D341Med (cell line): ENCODE measurements at regions not wholly inside any gene's neighbourhood (a gene's known extent, or its start where the extent isn't known, plus 50 kb on each side); places are given as distances from the start of the nearest gene placed in this dataset.
"Not testable (repeated sequence)": the region's sequence is repeated elsewhere in the genome, so short reads cannot be mapped to it uniquely, and the experiment has no call there.

Experiments
- DNase-seq: peaks from one replicate; pipeline ENCODE4 v3.0.0; 2012; ENCODE audit warnings: low spot score

DNA sequence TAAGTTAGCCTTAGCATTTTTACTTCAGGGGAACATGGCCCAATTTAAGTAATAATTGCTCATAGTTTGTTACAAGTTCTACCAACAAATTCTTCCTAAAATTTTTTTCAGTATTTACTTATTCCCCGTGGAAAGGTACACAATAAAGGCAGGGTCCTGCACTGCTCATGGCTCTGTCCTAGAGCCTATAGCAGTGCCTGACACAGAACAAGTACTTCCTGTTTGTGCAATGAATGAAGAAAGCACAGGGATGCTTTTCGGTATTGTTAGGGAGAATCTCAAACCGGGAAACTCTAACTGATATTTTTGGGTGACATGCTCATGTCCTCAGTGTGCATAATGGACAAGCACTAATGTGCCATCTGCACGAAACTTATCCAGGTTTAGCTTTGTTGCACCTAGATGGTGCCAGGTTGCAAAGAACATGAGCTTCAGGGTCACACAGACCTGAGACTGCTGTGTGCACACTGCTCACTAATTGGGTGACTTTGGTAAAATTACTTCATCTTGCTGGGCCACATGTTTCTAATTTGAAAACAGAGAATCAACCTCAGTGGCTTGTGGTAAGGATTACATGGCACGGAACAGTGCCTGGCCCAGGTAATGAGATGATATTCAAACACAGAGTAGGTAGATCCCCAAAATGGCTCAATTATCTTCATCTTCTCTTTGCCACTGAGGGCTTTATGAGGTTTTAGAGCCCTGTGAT is 175.8 kb upstream of the NPY2R start:
- no peak for DNase-seq

DNA sequence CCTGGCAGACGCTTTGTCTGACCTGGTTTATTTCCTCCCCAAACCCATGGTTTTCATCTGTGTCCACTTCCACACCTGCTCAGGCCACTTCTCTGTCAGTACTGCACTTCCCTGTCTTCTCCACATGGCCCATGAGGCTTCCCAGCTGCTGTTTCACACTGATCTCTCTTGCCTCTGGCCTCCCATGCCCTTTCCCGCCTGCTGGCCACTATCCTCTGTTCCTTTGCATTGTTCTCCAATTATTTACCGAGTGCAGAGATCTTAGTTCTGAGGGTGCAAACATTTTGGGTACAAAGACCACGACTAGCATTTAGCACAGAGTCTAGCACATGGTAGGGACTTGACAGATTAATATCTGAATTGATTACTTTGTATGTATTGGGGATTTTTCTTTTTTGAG is 174.8 kb upstream of the NPY2R start:
- no peak for DNase-seq

DNA sequence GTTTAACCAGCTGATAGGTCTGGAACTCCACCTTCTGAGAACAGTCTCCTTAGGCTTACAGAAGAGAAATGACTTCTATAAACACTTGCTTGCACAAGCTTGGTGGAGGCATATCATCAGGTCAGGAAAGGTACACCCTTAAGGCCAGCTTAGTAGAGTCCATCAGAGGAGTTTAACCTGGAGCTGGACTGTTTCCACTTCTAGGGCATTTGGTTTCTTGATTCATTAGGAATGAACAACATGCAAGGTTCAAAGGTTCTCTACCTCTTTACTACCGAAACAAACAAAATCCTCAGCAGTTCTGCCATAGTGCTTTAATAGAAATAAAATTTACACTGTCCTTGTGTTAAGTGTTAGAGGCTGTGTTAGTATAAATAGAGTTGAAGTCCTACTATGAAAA is 171.4 kb upstream of the NPY2R start:
- DNase-seq, result no peak

DNA sequence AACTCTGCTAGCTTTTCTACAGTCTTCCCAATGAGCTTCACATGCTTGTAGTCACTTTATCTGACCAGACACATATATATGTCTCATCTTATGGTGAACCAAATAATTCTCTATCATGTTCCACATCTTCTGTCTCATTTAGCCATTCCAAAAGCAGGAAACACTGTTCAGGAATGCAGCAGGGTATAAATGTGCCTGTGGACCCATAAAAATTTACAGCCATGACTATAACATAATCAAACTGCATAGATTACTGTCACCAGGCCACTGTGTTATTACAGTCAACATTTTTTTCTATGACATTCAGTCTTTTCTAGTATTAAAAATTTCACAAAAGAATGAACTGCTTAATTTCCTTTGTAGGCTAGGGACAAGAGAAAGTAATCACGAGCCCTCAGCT is 170.0 kb upstream of the NPY2R start:
- DNase-seq, result no peak

DNA sequence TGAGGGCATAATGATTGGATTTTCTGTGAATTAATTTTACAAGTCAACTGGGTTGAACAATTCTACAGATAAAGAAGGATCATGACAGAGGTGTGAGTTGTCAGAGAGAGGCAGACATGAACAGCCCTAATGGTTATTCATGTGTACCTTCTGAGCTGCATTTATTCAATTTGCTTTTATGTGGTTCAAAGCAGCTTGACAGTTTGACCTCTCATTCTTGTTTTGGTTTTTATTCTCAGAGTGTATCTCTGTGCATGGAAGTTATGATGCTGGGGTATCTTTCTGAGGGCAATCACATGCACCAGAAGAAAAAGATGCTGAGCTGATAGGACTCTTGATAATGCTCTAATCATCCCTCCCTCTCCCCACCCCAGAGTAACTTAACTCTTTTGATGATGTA is 169.3 kb upstream of the NPY2R start:
- DNase-seq, result no peak

DNA sequence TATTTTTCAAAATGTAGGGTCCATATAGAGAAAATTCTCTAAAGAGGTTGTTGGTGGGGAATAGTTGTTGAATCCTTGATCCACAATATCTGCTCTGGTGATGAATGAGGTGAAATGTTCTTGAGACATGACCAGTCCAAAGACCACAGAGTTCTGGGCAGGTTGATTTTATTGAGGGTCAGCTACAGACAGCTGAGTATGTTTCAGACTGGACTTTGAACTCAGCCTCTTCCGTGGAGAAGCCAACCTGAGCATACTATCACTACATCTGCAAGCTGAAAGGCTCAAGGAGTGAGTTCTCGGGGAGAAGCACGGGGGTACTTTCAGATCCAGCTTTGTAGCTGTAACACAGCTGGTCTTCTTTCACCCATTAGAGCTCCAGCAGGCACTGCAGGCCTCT is 168.4 kb upstream of the NPY2R start:
- no peak for DNase-seq

DNA sequence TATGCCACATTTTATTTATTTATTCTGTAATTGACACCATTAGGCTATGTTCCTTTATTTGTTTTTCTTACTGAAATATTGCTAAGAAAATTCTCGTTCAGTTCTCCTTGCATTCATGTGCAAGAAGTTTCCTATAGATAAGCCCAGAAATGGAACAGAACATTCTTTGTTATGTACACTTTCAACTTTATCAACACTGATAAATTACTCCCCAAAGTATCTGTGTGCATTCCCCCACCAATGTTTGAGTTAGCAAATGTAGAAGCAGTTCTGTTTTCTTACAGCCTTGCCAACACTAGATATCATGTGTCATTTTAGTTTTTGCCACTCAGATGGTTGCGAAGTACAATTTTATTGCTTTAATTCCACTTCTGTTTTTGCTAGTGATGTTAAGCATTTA is 166.4 kb upstream of the NPY2R start:
- DNase-seq, result no peak

DNA sequence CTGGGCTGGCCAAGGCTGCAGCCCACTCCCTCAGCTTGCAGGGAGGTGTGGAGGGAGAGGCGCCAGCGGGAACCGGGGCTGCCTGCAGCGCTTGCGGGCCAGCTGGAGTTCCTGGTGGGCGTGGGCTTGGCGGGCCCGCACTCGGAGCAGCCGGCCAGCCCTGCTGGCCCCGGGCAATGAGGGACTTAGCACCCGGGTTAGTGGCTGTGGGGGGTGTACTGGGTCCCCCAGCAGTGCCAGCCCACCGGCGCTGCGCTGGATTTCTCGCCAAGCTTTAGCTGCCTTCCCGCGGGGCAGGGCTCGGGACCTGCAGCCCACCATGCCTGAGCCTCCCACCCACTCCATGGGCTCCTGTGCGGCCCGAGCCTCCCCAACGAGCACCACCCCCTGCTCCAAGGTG is 164.2 kb upstream of the NPY2R start:
- DNase-seq, result not testable (repeated sequence)

DNA sequence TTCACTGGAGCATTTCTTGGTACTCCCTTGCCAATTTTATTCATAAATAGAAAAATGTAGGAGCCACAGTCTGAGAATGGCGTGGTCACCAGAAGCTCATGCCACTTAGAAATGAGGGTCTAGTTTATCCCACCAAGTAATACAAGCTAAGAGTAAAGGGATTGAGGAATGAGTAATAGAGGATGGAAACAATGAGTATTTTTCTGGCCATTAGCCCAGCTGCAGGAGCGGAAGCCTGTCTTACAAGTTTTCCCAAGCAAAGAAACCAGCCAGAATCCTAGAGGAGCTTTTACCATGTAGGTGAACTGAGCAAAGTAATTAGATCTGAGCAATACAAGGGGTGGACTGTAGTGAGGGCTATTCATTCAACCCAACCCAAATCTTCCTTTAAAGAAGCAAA is 160.7 kb upstream of the NPY2R start:
- no peak for DNase-seq

DNA sequence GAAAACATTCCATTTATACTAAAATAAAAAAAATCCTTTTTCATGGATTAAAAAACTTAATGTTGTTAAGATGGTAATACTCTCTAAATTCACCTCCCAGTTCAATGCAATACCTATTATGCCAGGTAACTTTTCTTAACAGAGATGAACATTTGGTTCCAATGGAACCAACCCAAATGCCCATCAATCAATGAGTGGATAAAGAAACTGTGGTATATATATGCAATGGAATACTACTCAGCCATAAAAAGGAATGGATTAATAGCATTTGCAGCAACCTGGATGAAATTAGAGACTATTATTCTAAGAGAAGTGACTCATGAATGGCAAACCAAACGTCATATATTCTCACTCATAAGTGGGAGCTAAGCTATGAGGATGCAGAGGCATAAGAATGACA is 154.4 kb upstream of the NPY2R start:
- DNase-seq, result not testable (repeated sequence)

DNA sequence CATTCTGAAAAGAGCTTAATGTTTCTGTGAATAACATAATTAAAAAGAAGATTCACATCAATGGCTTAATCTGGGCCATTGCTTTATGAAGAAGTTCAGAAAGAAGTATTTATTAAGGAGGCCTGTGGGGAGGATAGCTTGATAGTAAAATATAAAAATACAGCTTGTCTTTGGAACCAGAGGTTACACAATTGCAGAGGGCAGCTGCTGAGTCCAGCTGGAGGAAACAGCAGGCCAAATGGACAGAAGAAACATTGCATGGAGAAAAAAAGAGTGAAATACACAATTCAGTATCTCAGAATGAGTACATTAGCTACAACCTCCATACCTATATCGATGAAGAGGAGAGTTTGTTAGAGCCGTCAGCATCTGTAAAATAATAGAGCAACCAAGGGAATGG is 148.0 kb upstream of the NPY2R start:
- no peak for DNase-seq

DNA sequence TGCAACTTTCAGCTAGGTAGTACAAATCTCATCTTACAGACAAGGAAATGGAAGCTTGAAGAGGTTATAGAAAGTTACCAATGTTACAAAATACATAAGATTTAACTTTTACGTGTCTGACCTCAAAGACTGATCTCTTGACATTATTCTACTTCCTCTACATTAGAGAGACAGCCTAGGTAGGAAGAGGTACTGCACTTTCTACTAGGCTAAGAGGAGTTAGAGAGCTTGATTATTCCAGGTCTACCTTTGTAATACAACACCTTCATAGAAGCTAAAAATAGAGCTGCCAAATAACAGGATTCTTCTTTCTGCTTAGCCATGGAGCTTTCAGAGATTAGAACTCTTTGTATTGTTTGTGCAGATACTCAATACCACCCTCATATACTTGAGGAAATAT is 147.6 kb upstream of the NPY2R start:
- no peak for DNase-seq

DNA sequence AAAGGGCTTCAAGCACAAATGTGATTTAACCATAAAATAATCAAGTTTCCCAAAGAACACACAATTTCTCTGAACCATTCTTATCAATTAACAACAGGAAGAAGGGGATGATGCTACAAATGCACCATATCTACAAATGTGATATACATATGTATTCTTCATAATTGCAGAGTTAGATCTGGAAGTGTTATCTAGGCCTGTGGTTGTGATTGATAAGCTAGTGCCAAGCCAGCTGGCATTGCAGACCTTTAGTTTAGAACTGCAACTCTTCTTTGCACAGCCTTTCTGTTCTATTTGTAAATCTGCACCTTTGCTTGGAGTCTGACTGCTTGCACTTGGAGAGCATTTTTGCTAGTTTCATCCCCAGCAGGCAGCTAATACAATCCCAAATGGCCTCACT is 145.5 kb upstream of the NPY2R start:
- DNase-seq, result no peak

DNA sequence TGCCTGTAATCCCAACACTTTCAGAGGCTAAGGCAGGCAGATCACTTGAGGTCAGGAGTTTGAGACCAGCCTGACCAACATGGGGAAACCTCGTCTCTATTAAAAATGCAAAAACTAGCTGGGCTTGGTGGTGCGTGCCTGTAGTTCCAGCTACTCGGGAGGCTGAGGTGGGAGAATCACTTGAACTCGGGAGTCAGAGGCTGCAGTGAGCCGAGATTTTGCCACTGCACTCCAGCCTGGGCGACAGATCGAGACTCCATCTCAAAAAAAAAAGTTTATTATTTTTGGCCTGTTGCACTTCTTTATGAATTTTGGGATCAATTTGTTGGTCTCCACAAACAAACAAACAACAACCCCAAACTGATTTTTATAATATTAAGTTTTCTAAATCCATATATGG is 143.5 kb upstream of the NPY2R start:
- DNase-seq, result not testable (repeated sequence)

DNA sequence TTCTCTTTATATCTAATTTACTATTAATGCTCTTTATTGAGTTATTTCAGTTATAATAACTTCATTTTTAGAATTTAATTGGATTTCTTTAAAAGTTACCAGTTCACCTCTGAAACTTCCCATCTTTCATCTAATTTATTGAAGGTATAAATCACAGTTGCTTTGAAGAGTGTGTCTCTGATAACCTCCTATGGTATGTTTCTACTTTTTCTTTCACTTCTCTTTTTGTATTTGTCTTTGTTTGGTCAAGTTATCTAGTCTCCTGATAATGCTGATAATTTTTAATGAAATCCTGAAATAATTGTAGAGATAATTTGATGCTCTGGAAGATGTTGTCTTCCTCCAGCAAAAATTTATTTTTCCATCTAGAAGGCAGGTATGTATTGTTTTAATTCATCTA is 141.6 kb upstream of the NPY2R start:
- DNase-seq, result no peak

DNA sequence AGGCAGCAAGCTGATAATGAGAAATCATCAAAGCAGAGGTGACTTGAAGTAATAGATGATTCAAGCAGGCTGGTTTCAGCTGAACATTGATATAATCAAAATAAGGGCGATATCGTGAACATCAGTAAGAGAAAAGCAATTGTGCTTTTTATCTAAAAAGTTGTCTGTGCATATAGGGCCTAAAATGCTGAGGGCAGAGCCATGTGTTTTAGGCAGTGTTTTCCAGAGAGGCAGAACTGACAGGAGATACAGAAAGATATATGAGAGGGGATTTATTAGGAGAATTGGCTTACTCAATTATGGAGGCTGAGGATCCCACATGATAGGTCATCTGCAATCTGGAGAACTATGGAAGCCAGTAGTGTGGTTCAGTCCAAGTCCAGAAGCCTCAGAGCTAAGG is 136.5 kb upstream of the NPY2R start:
- DNase-seq, result no peak

DNA sequence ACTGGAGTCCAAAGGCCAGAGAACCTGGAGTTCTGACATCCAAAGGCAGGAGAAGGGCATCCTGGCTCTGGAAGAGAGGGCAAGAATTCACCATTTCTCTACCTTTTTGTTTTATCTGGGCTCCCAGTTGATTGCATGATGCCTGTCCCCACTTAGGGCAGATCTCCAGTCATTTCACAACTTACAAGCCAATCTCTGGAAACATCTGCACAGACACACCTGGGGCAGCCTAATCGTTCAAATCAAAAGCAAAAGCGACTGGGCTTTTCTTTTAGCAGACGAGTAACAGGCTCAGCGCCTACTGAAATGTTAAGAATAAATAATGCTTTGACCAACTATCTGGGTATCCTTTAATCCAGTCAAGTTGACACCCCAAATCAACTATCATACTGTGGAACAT is 136.0 kb upstream of the NPY2R start:
- DNase-seq, result no peak

DNA sequence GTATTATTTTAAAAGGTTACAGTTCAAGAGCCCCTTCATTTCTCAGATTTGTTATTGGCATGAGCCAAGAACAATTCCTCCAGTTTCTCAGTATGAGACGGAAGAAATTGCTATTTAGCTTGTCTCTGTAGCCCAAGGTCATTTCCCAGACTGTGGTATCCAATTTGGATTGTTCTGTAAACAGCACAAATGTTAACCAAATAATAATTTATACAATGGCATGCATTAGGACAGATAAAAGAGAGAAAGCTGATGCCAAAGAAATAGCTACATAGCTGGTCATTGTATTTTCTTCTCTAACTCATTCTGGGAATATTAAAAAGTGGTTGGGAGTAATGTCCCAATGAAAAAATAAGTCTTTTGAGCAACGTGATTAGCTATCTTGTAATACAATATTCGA is 134.6 kb upstream of the NPY2R start:
- DNase-seq, result no peak

DNA sequence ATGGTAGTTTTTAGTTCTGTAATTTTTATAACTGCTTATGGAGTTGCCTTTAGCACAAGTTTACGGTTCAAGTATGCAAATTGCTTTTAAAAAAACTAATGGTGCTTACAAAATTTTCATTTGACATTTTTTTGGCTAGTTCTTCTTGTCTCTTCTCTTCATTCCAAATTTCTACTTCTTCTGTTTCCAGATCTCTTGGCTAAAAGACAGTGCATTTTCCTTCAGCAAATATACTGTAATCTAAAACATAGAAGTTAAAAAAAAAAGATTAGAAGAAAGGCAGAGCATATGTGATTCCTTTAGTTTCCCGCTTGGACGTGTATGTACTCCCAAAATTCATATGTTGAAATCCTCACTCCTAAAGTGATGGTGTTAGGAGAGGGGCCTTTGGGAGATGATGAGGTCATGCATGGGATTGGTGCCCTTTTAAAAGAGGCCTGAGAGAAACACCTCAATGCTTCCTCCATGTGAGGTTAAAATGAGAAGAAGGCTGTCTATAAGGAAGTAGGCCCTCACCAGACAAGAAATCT is 132.1 kb upstream of the NPY2R start:
- DNase-seq, result no peak

DNA sequence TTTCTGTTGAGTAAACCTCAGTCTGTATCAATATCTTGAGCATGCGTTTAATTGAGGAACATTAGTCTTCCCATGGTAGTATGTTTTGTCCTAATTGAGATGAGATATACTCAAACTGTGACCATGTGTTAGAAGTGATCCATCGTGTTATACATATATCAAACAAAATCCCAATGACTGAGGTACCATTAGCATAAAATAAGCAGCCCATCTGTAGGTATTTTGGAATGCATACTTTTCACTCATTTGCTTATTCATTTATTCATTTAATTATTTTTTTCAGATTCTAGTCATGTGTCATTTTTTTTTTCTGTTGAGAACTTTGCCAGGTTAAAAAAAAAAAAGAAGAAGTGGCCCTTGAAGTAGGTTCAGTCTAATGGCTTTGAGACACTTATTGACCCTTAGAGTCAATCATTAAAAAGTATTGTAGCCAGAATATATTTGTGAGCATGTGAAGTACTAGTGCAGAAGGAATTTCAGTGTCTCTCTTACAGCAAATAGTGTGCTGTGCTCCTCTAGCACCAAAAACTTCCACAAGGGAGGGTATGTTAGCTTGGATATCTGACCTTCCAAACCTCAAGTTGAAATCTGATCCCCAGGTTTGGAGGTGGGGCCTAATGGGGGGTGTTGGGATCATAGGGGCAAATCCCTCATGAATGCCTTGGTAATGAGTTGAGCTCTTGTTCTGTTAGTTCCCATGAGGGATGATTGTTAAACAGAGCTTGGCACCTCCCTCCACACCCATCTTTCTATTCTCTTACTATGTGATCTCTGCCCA is 130.8 kb upstream of the NPY2R start:
- no peak for DNase-seq

DNA sequence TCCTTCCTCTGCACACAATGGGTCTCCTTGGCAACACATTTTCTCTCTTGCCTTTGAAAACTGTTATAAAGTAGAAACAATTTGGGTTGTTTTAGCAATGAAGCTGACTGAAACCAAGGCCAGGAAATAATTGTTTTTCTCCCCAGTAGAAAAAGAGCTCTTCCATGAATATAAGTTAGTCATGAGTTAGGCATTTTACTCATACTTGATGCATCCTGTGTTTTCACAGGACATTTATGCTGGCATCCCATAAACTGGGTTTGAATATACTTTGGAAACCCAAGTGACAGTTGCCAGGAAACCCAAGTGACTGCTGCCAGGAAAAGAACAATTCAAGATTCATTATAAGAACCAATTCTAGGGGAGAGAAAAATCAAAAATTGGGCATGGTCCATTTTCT is 128.6 kb upstream of the NPY2R start:
- no peak for DNase-seq

DNA sequence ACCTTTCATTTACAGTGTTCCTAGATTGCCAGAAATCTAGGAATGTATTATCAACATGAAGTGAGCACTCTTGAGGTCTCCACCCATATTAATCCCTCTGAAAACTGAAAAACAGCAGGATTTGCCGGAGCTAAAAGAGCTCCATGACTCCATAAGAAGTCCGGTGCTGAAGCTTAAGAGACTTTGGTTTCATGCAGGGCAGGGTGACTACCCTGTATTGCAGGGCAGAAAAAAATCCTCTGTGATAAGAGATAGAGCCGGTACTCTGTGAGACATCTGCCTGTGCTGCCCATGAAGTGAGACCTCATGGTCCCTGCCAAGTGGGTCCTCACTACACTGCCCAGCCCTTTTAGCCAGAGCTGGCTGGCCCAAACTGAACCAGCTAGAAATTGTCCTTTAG is 127.2 kb upstream of the NPY2R start:
- no peak for DNase-seq

DNA sequence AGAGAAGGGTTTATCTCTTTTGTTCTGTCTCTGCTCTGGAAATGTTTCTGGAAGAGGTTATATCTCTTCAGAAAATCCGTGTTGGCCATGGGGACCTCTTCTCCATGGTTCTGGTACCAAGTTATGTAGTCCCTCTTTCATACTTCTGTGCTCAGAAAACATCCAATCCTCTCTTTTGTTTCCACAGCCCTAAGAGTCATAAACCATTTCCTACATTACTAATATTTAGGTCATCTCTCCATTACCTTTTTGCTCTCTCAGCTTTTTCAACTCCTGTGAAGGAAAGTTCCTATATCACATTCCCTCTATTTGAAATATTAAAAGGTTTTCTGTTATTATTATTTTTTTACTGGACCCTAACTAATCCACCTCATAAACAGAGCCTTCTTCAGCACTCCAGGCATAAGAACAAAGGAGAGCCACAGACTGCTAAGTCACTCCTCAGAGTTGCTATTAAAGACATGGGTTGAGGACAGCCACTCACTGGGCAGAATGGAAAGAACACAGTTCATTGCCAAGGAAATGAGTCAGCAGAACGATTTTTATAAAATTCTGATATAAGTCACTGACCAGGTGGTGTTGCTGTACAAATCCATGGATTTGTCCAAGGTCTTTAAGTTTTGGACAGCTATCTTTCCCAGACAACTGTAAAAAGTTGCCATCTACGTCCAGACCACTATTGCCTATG is 122.4 kb upstream of the NPY2R start:
- DNase-seq, result no peak
